GM19467 (cell line): ENCODE measurements at regions not wholly inside any gene's neighbourhood (a gene's known extent, or its start where the extent isn't known, plus 50 kb on each side); places are given as distances from the start of the nearest gene placed in this dataset.
"Not testable (repeated sequence)": the region's sequence is repeated elsewhere in the genome, so short reads cannot be mapped to it uniquely, and the experiment has no call there.

Source experiments
- ATAC-seq: cut with Tn5 transposase; IDR thresholded peaks from one replicate; pipeline ENCODE4 v1.9.1; 2021; ENCODE audit warnings: mild to moderate bottlenecking, moderate library complexity; ENCODE audit not compliant: unreplicated experiment

- ATAC-seq: no peak
Measured at GRCh38 chr21:23955135-23955843, 1652.0 kb downstream of the MRPL39 start.

GRCh38 chr21:23952269-23952668 lies 1655.0 kb downstream of the MRPL39 start:
- ATAC-seq: no peak

GRCh38 chr21:23951251-23951650 lies 1656.0 kb downstream of the MRPL39 start:
- ATAC-seq: no peak

- ATAC-seq: no peak
Measured at GRCh38 chr21:23950344-23950743, 1656.9 kb downstream of the MRPL39 start.

- ATAC-seq: no peak
Measured at GRCh38 chr21:23949493-23949892, 1657.8 kb downstream of the MRPL39 start.

GRCh38 chr21:23939369-23940065 lies 1667.8 kb downstream of the MRPL39 start:
- ATAC-seq: no peak

GRCh38 chr21:23936991-23937390 lies 1670.3 kb downstream of the MRPL39 start:
- no peak for ATAC-seq

GRCh38 chr21:23936224-23936623 lies 1671.1 kb downstream of the MRPL39 start:
- ATAC-seq: no peak

GRCh38 chr21:23930565-23930964 lies 1676.7 kb downstream of the MRPL39 start:
- ATAC-seq: no peak

GRCh38 chr21:23926430-23926829 lies 1680.9 kb downstream of the MRPL39 start:
- not testable (repeated sequence) for ATAC-seq

GRCh38 chr21:23921670-23922418 lies 1685.4 kb downstream of the MRPL39 start:
- ATAC-seq: no peak

GRCh38 chr21:23900727-23901126 lies 1706.6 kb downstream of the MRPL39 start:
- ATAC-seq: no peak

- ATAC-seq: no peak
Measured at GRCh38 chr21:23899561-23899960, 1707.7 kb downstream of the MRPL39 start.

GRCh38 chr21:23890652-23891051 lies 1716.6 kb downstream of the MRPL39 start:
- no peak for ATAC-seq

- no peak for ATAC-seq
Measured at GRCh38 chr21:23887725-23888306, 1719.5 kb downstream of the MRPL39 start.

GRCh38 chr21:23886828-23887724 lies 1720.2 kb downstream of the MRPL39 start:
- ATAC-seq: no peak

- ATAC-seq: no peak
Measured at GRCh38 chr21:23881783-23882182, 1725.5 kb downstream of the MRPL39 start.

- ATAC-seq: no peak
Measured at GRCh38 chr21:23876925-23877558, 1730.2 kb downstream of the MRPL39 start.

- ATAC-seq: no peak
Measured at GRCh38 chr21:23874271-23874670, 1733.0 kb downstream of the MRPL39 start.
